ENCODE measurements at regions not wholly inside any gene's neighbourhood (a gene's known extent, or its start where the extent isn't known, plus 50 kb on each side); places are given as distances from the start of the nearest gene placed in this dataset.

- no peak for TF ChIP-seq CTCF (IDR thresholded peaks at IDR 0.05; ENCODE audit: low read depth, low read length)
- Histone ChIP-seq H3K4me3 (ENCODE audit: low read depth, low read length) (no peak overlapping the region), H3K9me3 (no peaks in the 10 kb centered on the region), H3K4me1 (no peaks in the 10 kb centered on the region), H3K36me3 (no peaks in the 10 kb centered on the region), H3K27me3 (no peaks in the 10 kb centered on the region)
- no peak for DNase-seq
Measured at GRCh38 chr14:39912192-39913100, 480.2 kb upstream of the FBXO33 start.

GRCh38 chr14:39897657-39898056, 465.4 kb upstream of the FBXO33 start:
- no peaks in the 10 kb centered on the region for H3K9me3 ChIP-seq
- H3K36me3 ChIP-seq: no peaks in the 10 kb centered on the region
- no peaks in the 10 kb centered on the region for H3K27me3 ChIP-seq
- no peak overlapping the region for H3K4me3 ChIP-seq (ENCODE audit: low read depth, low read length)
- no peak for TF ChIP-seq CTCF (IDR thresholded peaks at IDR 0.05; ENCODE audit: low read depth, low read length)
- DNase-seq: no peak
- H3K4me1 ChIP-seq: no peaks in the 10 kb centered on the region

- no peaks in the 10 kb centered on the region for H3K27me3 ChIP-seq
- H3K36me3 ChIP-seq: no peaks in the 10 kb centered on the region
- H3K4me3 ChIP-seq (ENCODE audit: low read depth, low read length): no peak overlapping the region
- TF ChIP-seq CTCF (IDR thresholded peaks at IDR 0.05; ENCODE audit: low read depth, low read length): no peak
- no peaks in the 10 kb centered on the region for H3K9me3 ChIP-seq
- H3K4me1 ChIP-seq: no peaks in the 10 kb centered on the region
- DNase-seq: no peak
Measured at GRCh38 chr14:39890026-39890425, 457.8 kb upstream of the FBXO33 start.

- no peaks in the 10 kb centered on the region for H3K4me1 ChIP-seq
- H3K4me3 ChIP-seq (ENCODE audit: low read depth, low read length): no peak overlapping the region
- H3K9me3 ChIP-seq: no peaks in the 10 kb centered on the region
- H3K36me3 ChIP-seq: no peaks in the 10 kb centered on the region
- H3K27me3 ChIP-seq: no peaks in the 10 kb centered on the region
- no peak for TF ChIP-seq CTCF (IDR thresholded peaks at IDR 0.05; ENCODE audit: low read depth, low read length)
- no peak for DNase-seq
Measured at GRCh38 chr14:39884091-39884490, 451.9 kb upstream of the FBXO33 start.

GRCh38 chr14:39880965-39881364, 448.7 kb upstream of the FBXO33 start:
- no peaks in the 10 kb centered on the region for H3K9me3 ChIP-seq
- H3K4me3 ChIP-seq (ENCODE audit: low read depth, low read length): no peak overlapping the region
- DNase-seq: no peak
- TF ChIP-seq CTCF (IDR thresholded peaks at IDR 0.05; ENCODE audit: low read depth, low read length): no peak
- H3K36me3 ChIP-seq: no peaks in the 10 kb centered on the region
- H3K4me1 ChIP-seq: no peaks in the 10 kb centered on the region
- no peaks in the 10 kb centered on the region for H3K27me3 ChIP-seq

- Histone ChIP-seq H3K36me3 (no peaks in the 10 kb centered on the region), H3K4me3 (ENCODE audit: low read depth, low read length) (no peak overlapping the region), H3K4me1 (no peaks in the 10 kb centered on the region), H3K27me3 (no peaks in the 10 kb centered on the region), H3K9me3 (no peaks in the 10 kb centered on the region)
- DNase-seq: no peak
- no peak for TF ChIP-seq CTCF (IDR thresholded peaks at IDR 0.05; ENCODE audit: low read depth, low read length)
Measured at GRCh38 chr14:39880106-39880695, 448.0 kb upstream of the FBXO33 start.

Data from BE2C (cell line).